Ovary (tissue), 7 donors: ENCODE measurements at regions not wholly inside any gene's neighbourhood (a gene's known extent, or its start where the extent isn't known, plus 50 kb on each side); places are given as distances from the start of the nearest gene placed in this dataset.

Source experiments
- DNase-seq, 5 donors: peaks; one replicate each; pipeline ENCODE4 v3.0.0-alpha.2; 2019 to 2020
- H3K27ac ChIP-seq, 2 donors: fragments of 200-600 bp; one replicate each; pipeline versions ENCODE4 v1.5.1 to v1.8.0; 2019 to 2022
- H3K27me3 ChIP-seq: fragments of 200-600 bp; one replicate; pipeline ENCODE4 v1.8.0; 2022
- H3K36me3 ChIP-seq: fragments of 200-600 bp; sonication (generic); one replicate; pipeline ENCODE4 v1.5.1; 2019
- H3K4me1 ChIP-seq: one replicate; pipeline ENCODE4 v1.8.1; 2013; ENCODE audit warnings: mild to moderate bottlenecking, moderate library complexity; ENCODE audit not compliant: insufficient read depth
- H3K4me3 ChIP-seq: fragments of 200-600 bp; sonication (generic); one replicate; pipeline ENCODE4 v1.5.1; 2017
- H3K9me3 ChIP-seq, 2 donors: fragments of 200-600 bp in 1 of 2; sonication (generic) in 1 of 2; one replicate each; pipeline versions ENCODE4 v1.5.1 to v1.8.1; 2013 to 2019; ENCODE audit warnings: mild to moderate bottlenecking in 1 of 2, moderate library complexity in 1 of 2
- CTCF ChIP-seq, 3 donors: fragments of 450-650 bp in 2 of 3; fragments of 200-600 bp in 1 of 3; IDR thresholded peaks; one replicate each; pipeline versions ENCODE4 v1.5.1 to v1.8.0; 2016 to 2022; ENCODE audit warnings: antibody characterized with exemption in 3 of 3, mild to moderate bottlenecking in 1 of 3
- EP300 ChIP-seq: sonication (generic); formaldehyde crosslinking; IDR thresholded peaks from one replicate; pipeline ENCODE4 v1.6.1; 2017; ENCODE audit warnings: antibody characterized with exemption
- POLR2A ChIP-seq: fragments of 450-650 bp; IDR thresholded peaks from one replicate; pipeline ENCODE4 v1.6.1; 2017; ENCODE audit warnings: antibody characterized with exemption, mild to moderate bottlenecking, moderate library complexity
- WGBS, 3 donors: extraction: QIAGEN DNeasy Blood & Tissue Kit in 1 of 3; methylation state at CpG; one replicate each; pipeline versions ENCODE4 v1.1.5 to v1.1.7; 2013 to 2017; 5-methylcytosine and 5-hydroxymethylcytosine counted together
- intact Hi-C, 4 donors: fragments of 100-400 bp; cut with DNase I; formaldehyde crosslinking; loops; one replicate each; pipeline versions ENCODE4 v1.11.0 to v1.15.1; 2022 to 2023
- donor health status: DM: no; HTN: no; CAD: no; lungs with moderate emphysema.
- donor health status: DM: no; HTN: no; CAD: no.
- donor health status: Bipolar disorder and iron deficiency.
- donor health status: DM: no; HTN: no; CAD: no.
- donor health status: DM: yes; HTN: yes; CAD: no.

- Histone ChIP-seq H3K4me3 (no peak overlapping the region), H3K27ac (no peak overlapping the region), H3K9me3 (no peaks in the 10 kb centered on the region), H3K4me1 (no peaks in the 10 kb centered on the region), H3K36me3 (no peaks in the 10 kb centered on the region), H3K27me3 (no peaks in the 10 kb centered on the region)
- no peak for DNase-seq
- intact Hi-C loops, result no loop called here
- TF ChIP-seq CTCF (IDR thresholded peaks at IDR 0.05) (no peak), EP300 (no peak), POLR2A (no peak)
- 7 to 37% (median 8%) methylated on average over 2 of the region's 2 CpGs for WGBS, 3 donors
Measured at GRCh38 chr1:217272385-217272784, 358.5 kb downstream of the GPATCH2 start.

- no peak overlapping the region for H3K4me3 ChIP-seq
- no peaks in the 10 kb centered on the region for H3K9me3 ChIP-seq
- no peaks in the 10 kb centered on the region for H3K4me1 ChIP-seq
- H3K27ac ChIP-seq, result no peak overlapping the region
- TF ChIP-seq CTCF (IDR thresholded peaks at IDR 0.05), result no peak
- TF ChIP-seq EP300, result no peak
- TF ChIP-seq POLR2A, result no peak
- H3K36me3 ChIP-seq, result no peaks in the 10 kb centered on the region
- WGBS, 3 donors, result 55 to 63% (median 56%) methylated on average over 4 of the region's 4 CpGs
- DNase-seq, result no peak
- H3K27me3 ChIP-seq, result no peaks in the 10 kb centered on the region
- intact Hi-C loops, result no loop called here
Measured at GRCh38 chr1:217270101-217270500, 360.8 kb downstream of the GPATCH2 start.

- no peaks in the 10 kb centered on the region for H3K27me3 ChIP-seq
Measured at GRCh38 chr1:217268058-217268457, 362.8 kb downstream of the GPATCH2 start.

GRCh38 chr1:217261636-217262035 is 369.3 kb downstream of the GPATCH2 start:
- Histone ChIP-seq H3K27ac (no peak overlapping the region), H3K27me3 (no peaks in the 10 kb centered on the region), H3K9me3 (no peaks in the 10 kb centered on the region), H3K36me3 (no peaks in the 10 kb centered on the region), H3K4me3 (no peak overlapping the region), H3K4me1 (no peaks in the 10 kb centered on the region)
- no peak for TF ChIP-seq EP300
- no peak for TF ChIP-seq CTCF (IDR thresholded peaks at IDR 0.05)
- no peak for TF ChIP-seq POLR2A
- 68 to 83% (median 80%) methylated on average over 2 of the region's 2 CpGs for WGBS, 3 donors
- DNase-seq, result no peak
- intact Hi-C loops, result no loop called here

More at GRCh38 chr1:217268058-217268457, 362.8 kb downstream of the GPATCH2 start:
- Histone ChIP-seq H3K36me3 (no peaks in the 10 kb centered on the region), H3K27ac (no peak overlapping the region), H3K4me1 (no peaks in the 10 kb centered on the region), H3K4me3 (no peak overlapping the region), H3K9me3 (no peaks in the 10 kb centered on the region)
- intact Hi-C loops, result no loop called here
- TF ChIP-seq CTCF (IDR thresholded peaks at IDR 0.05) (no peak), POLR2A (no peak), EP300 (no peak)
- DNase-seq, result no peak
- WGBS, 3 donors, result 85 to 89% (median 89%) methylated on average over 5 of the region's 5 CpGs

- WGBS, 3 donors, result 88 to 92% (median 89%) methylated on average over 1 of the region's 1 CpG
- intact Hi-C loops, result no loop called here
Measured at GRCh38 chr1:217260676-217261075, 370.2 kb downstream of the GPATCH2 start.

More at GRCh38 chr1:217260676-217261075, 370.2 kb downstream of the GPATCH2 start:
- H3K4me1 ChIP-seq, result no peaks in the 10 kb centered on the region
- H3K4me3 ChIP-seq, result no peak overlapping the region
- H3K27me3 ChIP-seq, result no peaks in the 10 kb centered on the region
- no peaks in the 10 kb centered on the region for H3K36me3 ChIP-seq
- DNase-seq, result no peak
- no peak for TF ChIP-seq EP300
- TF ChIP-seq CTCF (IDR thresholded peaks at IDR 0.05), result no peak
- no peak for TF ChIP-seq POLR2A
- H3K9me3 ChIP-seq, result no peaks in the 10 kb centered on the region
- H3K27ac ChIP-seq, result no peak overlapping the region
